ENCODE measurements at regions not wholly inside any gene's neighbourhood (a gene's known extent, or its start where the extent isn't known, plus 50 kb on each side); places are given as distances from the start of the nearest gene placed in this dataset.
"Not testable (repeated sequence)": the region's sequence is repeated elsewhere in the genome, so short reads cannot be mapped to it uniquely, and the experiment has no call there.

DNA sequence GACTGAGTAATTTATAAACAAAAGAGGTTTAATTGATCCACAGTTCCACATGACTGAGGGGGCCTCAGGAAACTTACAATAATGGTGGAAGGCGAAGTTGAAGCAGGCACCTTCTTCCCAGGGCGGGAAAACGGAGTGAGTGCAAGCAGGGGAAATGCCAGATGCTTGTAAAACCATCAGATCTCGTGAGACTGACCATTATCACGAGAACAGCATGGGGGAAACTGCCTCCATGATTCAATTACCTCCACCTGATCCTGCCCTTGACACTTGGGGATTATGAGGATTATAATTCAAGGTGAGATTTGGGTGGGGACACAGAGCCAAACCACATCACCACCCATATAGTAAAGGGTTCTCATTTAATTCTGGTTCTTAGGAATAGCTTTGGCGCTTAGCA lies 219.5 kb upstream of the ATP5MC3 start:
- no peak for DNase-seq

DNA sequence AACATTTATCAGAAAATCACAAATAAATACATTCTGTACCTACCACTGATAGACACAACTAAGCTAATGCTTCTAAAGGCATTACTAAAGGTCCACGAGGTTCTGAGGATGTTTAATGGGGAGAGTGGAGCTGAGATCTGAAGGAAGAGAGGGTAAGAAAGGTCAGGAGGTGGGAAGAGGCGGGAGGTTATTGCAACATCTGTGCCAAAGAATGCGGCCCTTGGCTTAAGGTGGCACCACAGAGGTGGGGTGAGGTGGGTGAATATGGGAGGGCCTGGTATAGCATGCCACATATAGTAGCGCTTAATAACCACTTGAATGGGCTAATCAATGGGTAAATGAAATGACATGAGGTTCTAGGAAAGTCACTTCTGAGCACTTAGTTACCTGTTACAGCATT lies 217.8 kb upstream of the ATP5MC3 start:
- no peak for DNase-seq

DNA sequence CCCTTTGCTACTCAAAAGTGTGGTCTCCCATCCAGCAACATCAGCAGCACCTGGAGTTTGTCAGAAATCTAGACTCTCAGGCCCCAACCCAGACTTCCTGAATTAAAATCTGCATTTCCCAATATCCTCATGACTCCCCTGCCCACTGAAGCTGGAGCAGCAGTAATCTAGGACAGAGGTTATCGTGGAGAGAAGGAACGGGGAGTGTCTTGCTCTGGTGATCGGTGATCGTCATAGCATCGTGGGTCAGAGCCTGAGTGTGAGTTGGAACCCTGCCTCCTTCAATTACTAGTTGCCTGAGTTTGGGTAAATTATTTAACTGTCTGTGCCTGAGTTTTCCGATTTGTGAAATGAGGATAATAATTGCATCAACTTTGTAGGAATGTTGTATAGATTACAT lies 217.3 kb upstream of the ATP5MC3 start:
- no peak for DNase-seq

DNA sequence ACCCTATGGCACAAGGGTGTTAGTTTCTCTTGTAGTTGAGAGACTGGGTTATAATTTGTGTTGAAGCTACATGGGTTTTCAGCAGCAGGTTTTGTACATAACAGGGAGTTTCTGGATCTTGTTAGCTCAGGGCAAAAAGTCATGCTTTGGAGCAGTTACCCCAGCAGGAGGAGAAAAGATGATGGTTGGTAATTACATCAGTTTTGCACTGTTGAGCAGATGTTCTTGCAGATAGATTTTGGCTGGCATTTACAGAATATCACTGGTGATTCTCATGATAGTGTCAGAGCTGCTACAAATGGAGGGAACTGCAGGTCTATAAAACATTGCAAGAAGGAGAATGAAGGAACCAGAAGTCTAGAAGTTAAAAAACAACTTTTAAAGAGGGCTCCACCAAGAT lies 215.2 kb upstream of the ATP5MC3 start:
- no peak for DNase-seq

DNA sequence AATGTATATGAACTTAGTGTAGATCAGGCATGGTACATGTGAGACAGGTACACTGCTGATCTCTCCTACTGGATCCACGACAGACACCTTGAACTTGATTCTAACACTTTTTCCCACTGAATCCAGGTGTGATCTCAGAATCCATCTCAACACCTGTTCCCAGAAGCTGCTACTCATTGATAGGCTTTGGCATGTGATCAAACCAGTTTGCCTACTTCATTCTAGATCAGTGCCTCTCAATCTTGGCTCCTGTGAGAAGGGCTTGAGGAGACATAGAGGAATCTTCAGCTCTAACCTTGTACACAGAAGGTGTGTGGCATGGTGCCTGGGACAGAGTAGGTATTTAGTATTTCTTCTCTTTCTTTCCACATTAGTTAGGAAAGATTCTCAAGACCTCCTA lies 212.3 kb upstream of the ATP5MC3 start:
- DNase-seq: no peak

DNA sequence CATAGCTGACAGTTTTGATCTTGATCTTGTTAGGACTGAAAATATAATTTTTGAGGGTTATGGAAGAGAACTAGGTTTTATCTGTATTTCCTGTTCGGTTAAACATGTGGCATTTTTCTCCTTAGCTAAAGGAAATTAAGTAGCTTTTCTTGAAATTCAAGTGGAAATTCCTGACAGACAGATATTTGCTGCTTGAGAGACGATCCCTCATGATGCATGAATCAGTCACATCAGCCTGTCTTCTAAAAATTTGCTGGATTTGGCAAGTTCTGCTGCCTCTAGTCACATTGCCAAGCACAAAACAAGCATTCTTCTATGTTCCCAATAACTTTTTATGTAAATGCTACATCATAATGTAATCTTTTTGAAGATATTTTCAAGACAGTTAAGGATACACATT lies 201.8 kb upstream of the ATP5MC3 start:
- no peak for DNase-seq

DNA sequence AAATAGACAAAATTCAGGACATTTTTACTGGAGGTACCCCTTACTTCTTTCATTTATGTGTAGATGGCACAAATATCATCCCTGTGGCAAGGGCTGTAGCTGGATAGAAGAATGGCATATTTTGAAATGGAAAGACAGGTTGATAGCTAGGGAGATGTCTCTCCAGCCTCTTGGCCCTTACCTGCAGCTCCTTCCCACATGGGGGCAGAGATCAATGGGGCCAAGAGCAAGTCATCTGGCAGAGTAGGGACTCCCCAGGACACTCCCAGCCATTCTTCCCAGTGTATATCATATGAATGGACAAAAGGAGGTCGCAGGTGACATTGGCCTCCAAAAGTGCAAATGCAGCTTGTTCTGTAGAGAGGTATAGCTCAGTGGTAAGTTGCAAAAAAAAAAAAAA lies 192.2 kb upstream of the ATP5MC3 start:
- no peak for DNase-seq

DNA sequence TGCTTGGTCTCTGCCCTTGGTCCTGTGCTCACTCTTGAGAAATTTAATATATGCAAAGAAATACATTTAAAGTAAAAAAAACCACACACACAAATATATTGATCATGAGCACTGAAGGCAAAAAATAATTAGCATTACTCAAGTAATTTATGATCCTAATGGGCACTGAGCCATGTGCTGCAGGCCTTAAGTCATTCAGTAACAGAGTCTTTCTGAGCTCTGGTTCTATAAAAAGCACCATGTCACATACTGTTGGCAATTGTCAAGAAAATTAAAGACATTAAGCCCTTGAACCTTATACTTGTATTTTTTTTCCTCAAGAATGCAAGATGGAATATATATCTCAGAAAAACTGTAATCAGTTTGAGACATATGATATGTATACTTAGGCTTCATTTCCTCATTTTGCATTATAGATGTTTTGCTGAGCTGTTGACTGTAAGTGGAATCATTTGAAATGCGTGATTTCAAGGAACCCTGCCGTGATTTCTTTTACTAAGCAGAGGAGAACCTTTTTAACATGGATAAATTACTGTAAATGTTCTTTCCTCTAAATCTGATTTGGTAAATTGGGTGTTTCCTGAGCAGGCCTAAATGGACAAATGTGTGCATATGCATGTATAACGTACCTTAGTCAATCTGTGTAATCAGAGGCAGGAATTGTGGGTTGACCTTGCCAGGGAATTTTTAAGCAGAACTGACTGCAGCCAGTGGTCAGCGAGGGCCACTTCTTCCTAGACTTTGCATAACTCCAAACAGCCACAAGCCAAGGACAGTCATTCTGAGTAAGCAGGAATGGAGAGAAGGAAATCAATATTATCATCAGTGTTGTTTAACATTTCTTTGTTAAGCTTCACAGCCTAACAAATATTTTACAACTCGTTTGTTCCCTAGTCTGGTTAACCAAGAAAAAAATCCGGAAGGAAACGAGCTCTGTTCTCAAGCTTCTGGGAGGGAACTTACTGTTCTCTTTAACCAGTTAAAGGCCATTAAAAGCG lies 191.5 kb upstream of the ATP5MC3 start:
- DNase-seq: peak; percentile 22

DNA sequence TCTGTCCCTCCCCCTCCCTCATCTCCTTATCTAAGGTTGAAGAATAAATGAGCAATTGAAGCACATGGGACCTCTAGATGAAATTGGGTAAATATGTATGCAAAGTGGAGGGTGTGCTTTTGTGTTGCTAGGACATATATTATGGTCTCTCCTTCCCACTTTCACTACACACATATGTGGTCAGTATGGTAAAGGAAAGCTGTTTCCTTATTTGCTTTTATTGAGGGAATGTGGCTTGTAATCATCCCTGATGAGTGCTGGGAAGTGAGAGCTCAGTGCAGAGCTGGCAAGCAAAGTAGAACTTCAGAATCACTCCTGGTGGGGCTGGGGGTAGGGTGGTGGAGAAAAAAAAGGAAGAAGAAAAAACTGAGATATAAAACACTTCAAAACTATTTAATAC lies 189.9 kb upstream of the ATP5MC3 start:
- DNase-seq: no peak

DNA sequence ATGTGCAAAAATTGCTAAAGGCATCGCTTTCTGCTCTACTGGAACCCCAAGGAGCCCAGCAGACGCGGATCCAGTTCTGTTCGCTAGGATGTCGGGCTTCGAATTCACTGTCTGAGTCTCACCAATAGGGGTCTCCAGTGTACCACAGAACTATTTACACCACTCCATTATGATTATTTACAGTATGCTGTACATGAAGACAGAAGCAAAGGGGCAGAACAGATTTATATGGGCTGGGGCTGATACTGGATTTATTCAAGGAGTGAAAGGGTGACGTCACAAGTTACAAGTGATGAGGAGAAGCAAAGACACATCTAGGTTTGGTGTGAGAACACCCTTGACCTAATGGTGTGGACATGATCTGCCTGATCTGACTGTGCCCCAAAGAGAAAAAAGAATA lies 185.3 kb upstream of the ATP5MC3 start:
- peak; percentile 73 for DNase-seq

DNA sequence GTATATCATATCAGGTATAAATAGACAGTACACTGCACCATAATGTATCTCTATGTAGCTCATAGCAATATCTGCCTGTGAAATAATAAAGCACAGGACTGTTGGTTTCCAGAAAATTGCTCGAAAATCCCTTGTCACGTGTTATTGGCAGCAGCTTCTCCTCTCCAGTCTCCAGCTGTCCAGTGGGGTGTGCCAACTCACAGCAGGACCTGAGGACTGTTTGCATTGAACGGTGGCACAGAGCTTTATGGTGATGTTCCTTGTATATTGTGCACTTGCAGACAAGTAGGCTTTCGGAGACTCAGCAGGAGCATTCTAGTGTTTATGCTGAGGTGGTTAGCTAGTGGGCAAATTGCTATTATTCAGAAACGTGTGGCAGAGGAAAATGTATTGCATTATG lies 182.2 kb upstream of the ATP5MC3 start:
- DNase-seq: no peak

DNA sequence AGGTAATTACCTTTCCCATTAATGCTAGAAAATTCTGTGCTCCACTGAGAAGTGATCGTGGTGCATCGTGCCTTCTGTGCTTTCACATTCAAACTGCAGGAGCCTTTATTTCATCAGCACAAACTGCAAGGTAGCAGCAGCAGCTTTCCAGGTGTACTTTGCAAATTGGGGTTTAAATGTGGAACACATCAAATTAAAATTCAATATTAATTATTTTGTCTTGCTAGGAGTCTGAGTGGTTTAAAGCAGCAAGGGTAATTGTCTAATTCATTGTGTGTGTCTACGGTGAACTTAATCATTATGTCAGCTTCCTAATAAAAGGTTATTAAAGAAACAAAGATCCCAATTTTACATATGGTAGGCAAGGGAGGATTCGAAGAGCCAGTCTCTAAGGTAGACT lies 180.8 kb upstream of the ATP5MC3 start:
- DNase-seq: no peak

DNA sequence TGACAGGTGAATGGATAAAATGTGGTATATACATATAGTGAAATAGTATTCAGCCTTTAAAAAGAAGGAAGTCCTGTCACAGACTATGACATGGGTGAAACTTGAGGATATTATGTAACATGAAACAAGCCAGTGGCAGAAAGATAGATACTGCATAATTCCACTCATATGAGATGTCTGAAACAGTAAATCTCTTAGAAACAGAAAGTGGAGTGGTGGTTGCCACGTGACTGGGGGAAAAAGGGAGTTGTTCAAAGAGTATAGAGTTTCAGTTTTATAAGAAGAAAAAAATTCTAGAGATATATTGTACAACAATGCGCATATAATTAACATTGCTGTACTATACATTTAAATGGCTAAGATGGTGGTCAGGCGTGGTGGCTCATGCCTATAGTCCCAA lies 178.2 kb upstream of the ATP5MC3 start:
- DNase-seq: no peak

DNA sequence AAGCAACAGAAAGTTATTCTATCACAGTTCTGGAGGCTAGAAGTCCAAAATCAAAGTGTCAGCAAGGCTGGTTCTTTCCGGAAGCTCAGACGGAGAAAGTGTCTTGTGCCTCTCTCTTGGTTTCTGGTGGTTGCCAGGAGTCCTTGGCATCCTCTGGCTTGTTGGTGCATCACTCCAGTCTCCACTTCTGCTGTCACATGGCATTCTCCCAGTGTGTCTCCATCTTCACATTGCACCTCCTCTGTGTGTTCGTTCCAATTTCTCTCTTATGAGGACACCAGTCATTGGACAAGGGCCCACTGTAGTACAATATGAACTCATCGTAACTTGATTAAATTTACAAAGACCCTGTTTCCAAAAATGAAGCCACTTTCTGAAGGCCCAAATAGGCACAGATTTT lies 175.4 kb upstream of the ATP5MC3 start:
- no peak for DNase-seq

DNA sequence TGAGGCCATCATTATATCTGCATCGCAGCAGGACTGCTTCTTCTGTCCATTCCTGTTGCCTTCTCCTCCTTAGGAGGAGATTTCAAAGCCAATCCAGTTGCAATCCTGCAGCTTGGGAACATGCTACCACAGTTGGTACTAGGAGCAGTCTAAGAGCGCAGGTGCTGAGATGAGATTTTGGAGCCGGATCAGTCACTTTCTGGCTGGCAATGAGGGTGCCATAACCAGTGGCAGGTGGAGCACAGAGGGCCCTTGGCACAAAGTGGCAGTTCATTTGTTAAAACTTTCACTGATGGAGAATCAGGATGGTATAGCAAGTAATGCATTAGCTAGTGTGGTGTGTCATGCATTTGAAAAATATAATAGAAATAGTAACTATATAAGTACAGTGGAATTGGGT lies 173.7 kb upstream of the ATP5MC3 start:
- DNase-seq: no peak

DNA sequence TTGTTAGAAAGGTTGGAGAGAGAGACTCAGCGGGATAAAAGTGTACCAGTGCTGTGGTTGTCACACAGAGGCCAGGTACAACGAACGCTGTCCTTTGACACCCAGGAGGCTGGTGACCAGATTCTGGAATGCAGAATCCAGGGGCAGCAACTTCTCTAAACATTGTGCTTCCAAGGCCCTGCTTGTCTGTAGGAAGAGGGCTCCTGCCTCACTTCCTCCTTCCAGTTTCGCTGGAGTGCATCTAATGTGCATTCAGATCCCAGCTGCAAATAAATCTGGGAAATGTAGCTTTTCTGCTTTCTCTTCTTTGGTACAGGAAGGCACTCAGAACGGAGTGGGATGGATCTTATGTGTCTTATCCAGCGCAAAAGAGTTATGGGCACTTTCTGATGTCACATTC lies 171.8 kb upstream of the ATP5MC3 start:
- no peak for DNase-seq

DNA sequence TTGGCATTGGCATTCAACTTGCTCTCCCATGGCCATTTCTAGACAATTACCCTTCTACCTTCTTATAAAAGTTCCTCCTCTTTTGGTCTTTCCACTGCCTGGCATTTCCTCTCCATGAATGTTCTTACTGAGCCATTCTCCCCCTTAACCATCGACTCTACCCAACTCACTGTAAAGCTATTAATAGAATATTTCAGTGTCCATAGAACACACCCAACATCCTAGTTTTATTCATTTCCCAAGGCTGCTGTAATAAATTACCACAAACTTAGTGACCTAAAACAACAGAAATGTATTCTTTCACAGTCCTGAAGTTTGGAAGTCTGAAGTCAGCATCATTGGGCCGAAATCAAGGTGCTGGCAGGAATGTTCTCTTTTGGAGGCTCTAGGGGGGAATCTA lies 170.0 kb upstream of the ATP5MC3 start:
- DNase-seq: no peak

DNA sequence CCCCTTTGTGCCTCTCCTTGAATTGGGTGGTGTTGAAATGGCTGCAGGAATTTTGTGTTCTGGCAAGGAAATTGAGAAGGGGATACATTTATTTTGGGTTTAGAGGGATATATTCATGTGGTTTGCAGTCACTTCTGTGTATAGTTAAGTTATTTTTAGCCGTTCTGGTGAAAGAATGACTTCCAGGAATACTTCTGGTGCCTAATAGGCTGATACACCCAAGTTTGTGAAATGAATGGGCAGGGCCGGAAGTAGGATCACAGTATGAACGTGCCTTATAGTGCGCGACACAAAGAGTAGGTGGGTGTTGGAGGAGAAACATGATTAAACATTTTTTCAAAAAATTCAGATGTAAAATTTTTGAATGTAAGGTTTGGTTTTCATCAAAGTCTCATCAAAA lies 168.6 kb upstream of the ATP5MC3 start:
- no peak for DNase-seq

DNA sequence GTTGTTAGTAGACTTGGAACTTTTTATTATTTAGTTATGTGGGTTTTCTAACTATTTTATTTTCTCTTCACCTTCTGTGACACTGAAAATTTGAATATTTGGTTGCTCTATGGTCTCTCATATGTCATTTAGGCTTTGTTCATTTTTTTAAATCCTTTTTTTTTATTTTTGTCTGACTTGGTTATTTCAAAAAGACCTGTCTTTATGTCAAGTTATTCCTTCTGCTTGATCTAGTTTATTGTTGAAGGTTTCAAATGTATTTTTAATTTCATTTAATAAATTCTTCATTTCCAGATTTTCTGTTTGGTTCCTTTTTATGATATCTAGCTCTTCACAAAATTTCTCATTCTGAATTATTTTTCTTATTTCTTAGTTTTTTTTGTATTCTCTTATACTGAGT lies 160.6 kb upstream of the ATP5MC3 start:
- DNase-seq: no peak

DNA sequence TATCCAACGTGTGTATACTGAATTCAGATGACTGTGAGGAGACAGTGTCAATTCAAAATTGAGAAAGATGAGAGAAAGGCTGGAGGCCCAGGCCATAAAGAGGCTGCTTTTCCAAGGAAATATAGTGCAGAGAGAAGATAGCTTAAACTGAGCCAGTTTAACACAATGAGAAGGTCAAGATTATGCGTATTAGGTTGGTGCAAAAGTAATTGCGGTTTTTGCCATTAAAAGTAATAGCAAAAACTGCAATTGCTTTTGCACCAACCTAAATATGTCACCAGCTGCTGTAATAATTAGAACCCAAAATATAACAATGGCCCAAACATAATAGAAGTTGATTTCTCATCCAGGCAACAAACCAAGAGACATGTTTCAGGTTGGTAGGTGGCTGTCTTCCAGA lies 148.7 kb upstream of the ATP5MC3 start:
- no peak for DNase-seq

DNA sequence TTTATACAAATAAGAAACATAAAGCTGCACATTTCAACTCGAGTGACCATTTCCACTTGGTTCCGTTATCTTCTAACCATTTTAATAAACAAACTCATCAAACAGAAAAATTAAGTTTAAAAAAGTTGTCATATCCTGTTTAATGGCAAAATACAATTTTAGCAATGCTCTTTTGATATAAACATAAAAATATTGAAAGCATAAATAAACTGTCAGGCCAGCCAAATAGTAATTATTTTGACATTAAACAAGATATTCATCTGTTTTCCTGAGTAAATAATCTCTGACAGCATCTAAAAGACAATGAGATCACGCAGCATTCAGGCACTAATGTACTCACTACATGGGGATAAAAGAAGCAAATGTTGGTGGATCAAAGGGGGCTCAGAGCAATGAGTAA lies 145.3 kb upstream of the ATP5MC3 start:
- DNase-seq: no peak

DNA sequence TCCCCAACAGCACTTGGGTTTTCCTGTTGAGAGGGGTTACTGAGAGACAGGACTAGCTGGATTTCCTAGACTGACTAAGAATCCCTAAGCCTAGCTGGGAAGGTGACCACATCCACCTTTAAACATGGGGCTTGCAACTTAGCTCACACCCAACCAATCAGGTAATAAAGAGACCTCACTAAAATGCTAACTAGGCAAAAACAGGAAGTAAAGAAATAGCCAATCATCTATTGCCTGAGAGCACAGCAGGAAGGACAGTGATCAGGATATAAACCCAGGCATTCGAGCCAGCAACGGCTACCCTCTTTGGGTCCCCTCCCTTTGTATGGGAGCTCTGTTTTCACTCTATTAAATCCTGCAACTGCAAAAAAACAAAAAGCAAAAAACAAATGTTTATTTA lies 144.7 kb upstream of the ATP5MC3 start:
- not testable (repeated sequence) for DNase-seq

DNA sequence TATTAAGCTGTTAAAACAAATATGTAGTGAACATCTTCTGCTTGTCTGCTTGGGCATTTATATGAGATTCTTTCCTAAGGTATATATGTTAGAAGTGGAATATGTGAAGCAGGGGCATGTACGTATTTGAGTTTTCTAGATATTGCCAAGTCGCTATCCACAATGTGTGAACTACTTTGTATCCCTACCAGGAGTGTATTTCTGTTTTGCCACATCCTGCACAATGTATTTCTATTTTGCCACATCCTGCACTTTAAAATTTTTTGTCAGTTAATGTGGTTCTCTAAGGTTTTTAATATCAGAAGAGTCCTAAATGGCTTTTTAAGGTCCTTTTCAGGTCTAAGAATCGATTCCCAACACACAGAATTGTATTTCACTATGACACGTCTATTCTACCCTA lies 141.7 kb upstream of the ATP5MC3 start:
- no peak for DNase-seq

DNA sequence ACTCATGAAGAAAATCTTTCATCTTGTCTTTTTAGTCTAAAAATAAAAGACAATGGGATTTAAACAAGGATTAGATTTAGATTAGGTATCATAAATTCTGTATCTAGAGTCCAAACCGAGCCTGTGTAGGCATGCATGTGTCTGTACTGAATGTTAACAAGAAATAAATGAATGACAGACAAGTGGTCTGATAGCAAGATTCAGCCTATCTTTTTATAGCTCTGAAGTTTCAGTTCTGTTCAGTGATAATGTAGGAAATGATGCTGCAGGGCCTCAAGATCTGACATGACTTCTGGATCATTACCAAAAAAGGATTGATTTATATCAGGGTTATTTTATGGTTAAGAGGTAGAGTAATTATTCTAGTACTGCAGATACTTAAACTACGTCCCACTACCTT lies 137.0 kb upstream of the ATP5MC3 start:
- no peak for DNase-seq

DNA sequence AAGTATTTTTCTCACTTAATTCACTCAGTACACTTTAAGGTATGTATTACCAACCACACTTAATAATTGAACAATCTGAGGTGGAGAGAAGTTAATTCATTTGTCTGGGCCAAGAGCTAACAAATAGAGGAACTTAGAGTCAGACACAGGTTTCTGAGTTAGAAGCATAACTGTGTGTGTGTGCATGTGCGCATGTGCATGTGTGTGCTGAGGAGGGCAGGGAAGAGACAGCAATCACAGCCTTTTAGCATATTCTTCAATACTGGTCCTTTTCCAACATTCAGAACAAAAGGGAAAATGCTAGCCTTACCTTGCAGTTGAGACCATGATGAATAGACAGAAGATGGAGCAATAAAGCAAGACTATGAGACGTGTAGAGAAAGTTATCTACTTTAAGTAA lies 136.2 kb upstream of the ATP5MC3 start:
- no peak for DNase-seq

Data from dermis blood vessel endothelial cell (primary cell).